Loucy (cell line): ENCODE measurements at regions not wholly inside any gene's neighbourhood (a gene's known extent, or its start where the extent isn't known, plus 50 kb on each side); places are given as distances from the start of the nearest gene placed in this dataset.
A peak's percentile ranks its signal among the peaks of the same experiment; 100 is the strongest.

Experiments used
- H2AFZ ChIP-seq: fragments of 200-600 bp; sonication (generic); 2 replicates; pipeline ENCODE4 v1.6.0; 2016; ENCODE audit warnings: antibody characterized with exemption, mild to moderate bottlenecking, low read length, moderate library complexity
- H3F3A ChIP-seq: fragments of 200-600 bp; 2 replicates; pipeline ENCODE4 v1.6.0; 2016; ENCODE audit warnings: antibody characterized with exemption, low read depth, mild to moderate bottlenecking
- H3K27me3 ChIP-seq: fragments of 200-600 bp; sonication (generic); 2 replicates; pipeline ENCODE4 v1.6.1; 2014; ENCODE audit warnings: low read length, mild to moderate bottlenecking; ENCODE audit not compliant: insufficient read depth, poor library complexity, severe bottlenecking
- H3K36me3 ChIP-seq: fragments of 200-600 bp; sonication (generic); 2 replicates; pipeline ENCODE4 v1.6.1; 2016; ENCODE audit warnings: low read length; ENCODE audit not compliant: insufficient read depth
- H3K4me1 ChIP-seq: fragments of 200-600 bp; sonication (generic); 2 replicates; pipeline ENCODE4 v1.5.1; 2014; ENCODE audit warnings: low read length, mild to moderate bottlenecking; ENCODE audit not compliant: insufficient read depth, poor library complexity, severe bottlenecking
- H3K4me2 ChIP-seq: fragments of 200-600 bp; sonication (generic); 2 replicates; pipeline ENCODE4 v1.6.0; 2014; ENCODE audit warnings: antibody characterized with exemption, low read length, low read depth, mild to moderate bottlenecking; ENCODE audit not compliant: poor library complexity, severe bottlenecking
- H3K4me3 ChIP-seq: fragments of 200-600 bp; sonication (generic); 2 replicates; pipeline ENCODE4 v1.5.1; 2014; ENCODE audit warnings: low read length, mild to moderate bottlenecking, mixed read lengths; ENCODE audit not compliant: poor library complexity, severe bottlenecking
- H3K79me2 ChIP-seq: fragments of 200-600 bp; sonication (generic); 2 replicates; pipeline ENCODE4 v1.6.1; 2014; ENCODE audit warnings: low read length; ENCODE audit not compliant: insufficient read depth
- H3K9ac ChIP-seq: fragments of 200-600 bp; sonication (generic); 2 replicates; pipeline ENCODE4 v1.6.0; 2014; ENCODE audit warnings: mild to moderate bottlenecking, low read depth, low read length, moderate library complexity; ENCODE audit not compliant: poor library complexity, severe bottlenecking
- H3K9me2 ChIP-seq: fragments of 200-600 bp; sonication (generic); replicated peaks from 2 replicates; pipeline ENCODE4 v1.6.1; 2016; ENCODE audit warnings: low read depth, low read length, mixed read lengths
- H3K9me3 ChIP-seq: fragments of 200-600 bp; sonication (generic); 2 replicates; pipeline ENCODE4 v1.6.1; 2014; ENCODE audit warnings: mild to moderate bottlenecking, antibody characterized with exemption, low read length, low read depth; ENCODE audit not compliant: insufficient read depth
- H4K20me1 ChIP-seq: fragments of 200-600 bp; sonication (generic); 2 replicates; pipeline ENCODE4 v1.6.0; 2014; ENCODE audit warnings: antibody characterized with exemption, low read length, mild to moderate bottlenecking; ENCODE audit not compliant: insufficient read depth, poor library complexity, severe bottlenecking
- EZH2phosphoT487 ChIP-seq: fragments of 200-600 bp; IDR thresholded peaks from 2 replicates; pipeline ENCODE4 v1.6.1; 2018; ENCODE audit warnings: antibody characterized with exemption, mild to moderate bottlenecking, moderate library complexity, borderline replicate concordance
- TF ChIP-seq, protein P1 (sequence below): fragments of 200-600 bp; sonication (generic); conservative IDR thresholded peaks from 2 replicates; pipeline ENCODE4 v1.5.1; 2014; ENCODE audit warnings: mild to moderate bottlenecking, antibody characterized with exemption, low read length

DNA sequence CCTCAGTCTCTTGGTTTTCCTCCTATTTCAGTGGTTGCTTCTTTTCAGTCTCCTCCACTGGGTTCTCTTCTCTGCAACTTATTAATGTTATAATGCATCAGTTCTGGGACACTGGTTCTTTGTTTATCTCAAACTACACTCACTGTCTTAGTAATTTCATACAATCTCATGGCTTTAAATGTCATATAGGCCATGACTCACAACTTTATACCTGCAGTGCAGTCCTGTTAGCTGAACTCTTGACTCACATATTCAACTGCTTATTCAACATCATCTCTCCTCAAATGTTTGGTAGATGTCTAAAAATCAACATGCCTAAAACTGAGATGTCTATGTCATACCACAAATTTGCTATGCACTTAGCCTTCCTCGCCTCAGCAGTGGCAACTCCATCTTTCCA, 101.2 kb upstream of the PALS2 start:
- Histone ChIP-seq H3K9ac (no peak overlapping the region), H3F3A (no peaks in the 10 kb centered on the region), H3K9me2 (no peaks in the 10 kb centered on the region), H3K4me2 (no peak overlapping the region), H3K4me3 (no peak overlapping the region), H4K20me1 (no peaks in the 10 kb centered on the region), H3K27me3 (no peaks in the 10 kb centered on the region), H2AFZ (no peak overlapping the region), H3K9me3 (no peaks in the 10 kb centered on the region), H3K4me1 (no peaks in the 10 kb centered on the region), H3K36me3 (no peaks in the 10 kb centered on the region), H3K79me2 (no peaks in the 10 kb centered on the region)
- TF ChIP-seq EZH2phosphoT487, result no peak
- TF ChIP-seq, protein P1, sequence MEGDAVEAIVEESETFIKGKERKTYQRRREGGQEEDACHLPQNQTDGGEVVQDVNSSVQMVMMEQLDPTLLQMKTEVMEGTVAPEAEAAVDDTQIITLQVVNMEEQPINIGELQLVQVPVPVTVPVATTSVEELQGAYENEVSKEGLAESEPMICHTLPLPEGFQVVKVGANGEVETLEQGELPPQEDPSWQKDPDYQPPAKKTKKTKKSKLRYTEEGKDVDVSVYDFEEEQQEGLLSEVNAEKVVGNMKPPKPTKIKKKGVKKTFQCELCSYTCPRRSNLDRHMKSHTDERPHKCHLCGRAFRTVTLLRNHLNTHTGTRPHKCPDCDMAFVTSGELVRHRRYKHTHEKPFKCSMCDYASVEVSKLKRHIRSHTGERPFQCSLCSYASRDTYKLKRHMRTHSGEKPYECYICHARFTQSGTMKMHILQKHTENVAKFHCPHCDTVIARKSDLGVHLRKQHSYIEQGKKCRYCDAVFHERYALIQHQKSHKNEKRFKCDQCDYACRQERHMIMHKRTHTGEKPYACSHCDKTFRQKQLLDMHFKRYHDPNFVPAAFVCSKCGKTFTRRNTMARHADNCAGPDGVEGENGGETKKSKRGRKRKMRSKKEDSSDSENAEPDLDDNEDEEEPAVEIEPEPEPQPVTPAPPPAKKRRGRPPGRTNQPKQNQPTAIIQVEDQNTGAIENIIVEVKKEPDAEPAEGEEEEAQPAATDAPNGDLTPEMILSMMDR, result no peak

DNA sequence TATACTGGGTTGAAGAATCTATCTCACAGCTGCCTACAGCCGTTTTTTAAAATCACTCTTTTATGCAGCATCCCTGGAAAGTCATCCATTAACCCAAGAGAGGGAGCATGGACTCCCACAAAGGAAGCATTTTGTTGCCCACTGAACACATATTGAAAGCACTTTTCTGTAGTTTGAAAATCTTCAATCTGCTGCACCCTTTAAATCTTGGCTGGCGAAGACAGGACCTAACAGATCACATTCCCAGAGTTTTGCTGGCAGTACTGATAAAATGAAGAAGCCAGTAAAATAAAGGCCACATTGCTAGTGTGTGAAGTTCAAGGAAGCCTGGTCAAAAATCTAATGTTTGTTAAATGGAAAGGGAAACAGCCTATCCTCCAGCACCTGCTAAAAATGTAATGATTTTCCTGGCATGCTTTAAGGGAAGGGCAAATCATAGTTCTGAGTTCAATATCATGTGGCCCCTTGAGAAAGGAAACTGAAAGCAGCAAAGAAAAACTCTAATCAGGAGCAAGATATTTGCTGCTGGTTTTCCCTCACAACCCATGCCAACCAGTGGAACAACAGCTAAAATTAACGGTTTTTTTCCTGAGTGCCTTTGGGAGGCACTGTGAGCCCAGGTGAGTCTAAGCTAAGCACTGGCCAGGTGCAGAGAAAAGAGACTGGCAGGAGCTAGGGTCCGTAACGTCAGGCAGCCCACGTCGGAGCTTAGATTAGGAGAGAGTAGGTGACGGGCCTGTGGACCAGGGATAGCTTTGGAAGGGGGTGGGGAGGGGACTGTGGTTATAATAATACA, 97.9 kb upstream of the PALS2 start:
- Histone ChIP-seq H3K36me3 (no peaks in the 10 kb centered on the region), H3K9me2 (no peaks in the 10 kb centered on the region), H2AFZ (no peak overlapping the region; the same call in 1 of the 2 replicates), H3K27me3 (no peaks in the 10 kb centered on the region), H3K79me2 (no peaks in the 10 kb centered on the region), H3K9me3 (no peaks in the 10 kb centered on the region), H3K4me1 (peaks cover 12% of the 10 kb centered on the region), H4K20me1 (no peaks in the 10 kb centered on the region), H3K4me3 (no peak overlapping the region), H3F3A (no peaks in the 10 kb centered on the region), H3K9ac (no peak overlapping the region), H3K4me2 (no peak overlapping the region)
- TF ChIP-seq EZH2phosphoT487, result no peak
- TF ChIP-seq, protein P1, result no peak

DNA sequence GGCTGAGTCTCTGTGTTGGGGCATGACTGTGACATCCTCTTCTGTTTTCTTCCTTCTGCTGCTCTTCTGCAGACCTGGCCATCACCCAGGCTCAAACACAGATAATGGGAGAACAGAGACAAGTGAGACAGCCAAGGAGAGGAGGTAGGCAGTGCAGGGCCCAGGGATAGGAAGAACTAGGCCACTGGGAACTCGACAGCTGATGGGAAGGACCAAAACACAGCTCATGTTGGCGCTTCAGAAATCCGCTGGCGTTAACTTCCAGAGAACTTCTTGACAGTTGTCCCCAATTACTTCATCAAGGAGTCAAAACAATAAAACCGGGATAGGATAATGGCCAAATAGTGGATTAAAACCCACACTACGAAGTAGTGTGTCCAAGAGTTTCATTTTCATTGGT, 97.0 kb upstream of the PALS2 start:
- Histone ChIP-seq H2AFZ (peak overlapping the region; percentile 17; the same call in 1 of the 2 replicates), H3F3A (no peaks in the 10 kb centered on the region), H3K9me2 (no peaks in the 10 kb centered on the region), H3K4me3 (no peak overlapping the region), H3K27me3 (no peaks in the 10 kb centered on the region), H3K79me2 (no peaks in the 10 kb centered on the region), H3K4me1 (peaks cover 12% of the 10 kb centered on the region), H4K20me1 (no peaks in the 10 kb centered on the region), H3K4me2 (no peak overlapping the region), H3K9me3 (no peaks in the 10 kb centered on the region), H3K36me3 (no peaks in the 10 kb centered on the region), H3K9ac (no peak overlapping the region)
- TF ChIP-seq, protein P1, result no peak
